Transverse colon (tissue), 4 donors: ENCODE measurements at regions not wholly inside any gene's neighbourhood (a gene's known extent, or its start where the extent isn't known, plus 50 kb on each side); places are given as distances from the start of the nearest gene placed in this dataset.

ENCODE experiments used
- DNase-seq: peaks from one replicate; pipeline ENCODE4 v3.0.0-alpha.2; 2019
- H3K27ac ChIP-seq, 4 donors: fragments of 200-600 bp; sonication (generic); 2 replicates each; pipeline ENCODE4 v1.5.1; 2016 to 2018; ENCODE audit warnings: inconsistent platforms in 4 of 4
- H3K27me3 ChIP-seq: fragments of 200-600 bp; sonication (generic); 2 replicates; pipeline ENCODE4 v1.5.1; 2017; ENCODE audit warnings: inconsistent platforms
- H3K36me3 ChIP-seq, 4 donors: fragments of 200-600 bp; sonication (generic); 2 replicates each; pipeline ENCODE4 v1.5.1; 2017 to 2019; ENCODE audit warnings: inconsistent platforms in 4 of 4
- H3K4me1 ChIP-seq, 4 donors: fragments of 200-600 bp; sonication (generic); 2 replicates each; pipeline ENCODE4 v1.5.1; 2017 to 2020; ENCODE audit warnings: inconsistent platforms in 4 of 4
- H3K4me3 ChIP-seq, 4 donors: fragments of 200-600 bp; sonication (generic); 1 replicate in 1 of 4; 2 replicates in 3 of 4; pipeline versions ENCODE4 v1.5.1 to v1.6.1; 2017 to 2019; ENCODE audit warnings: inconsistent platforms in 4 of 4
- H3K9me3 ChIP-seq, 2 donors: fragments of 200-600 bp; sonication (generic); 2 replicates each; pipeline ENCODE4 v1.5.1; 2017 to 2019; ENCODE audit warnings: inconsistent platforms in 2 of 2
- CTCF ChIP-seq, 5 experiments: fragments of 200-600 bp in 3 of 5; fragments of 450-650 bp in 2 of 5; sonication (generic) in 3 of 5; IDR thresholded peaks; 1 replicate in 2 of 5; 2 replicates in 3 of 5; pipeline ENCODE4 v1.5.1; 2016 to 2017; ENCODE audit warnings: antibody characterized with exemption in 5 of 5, inconsistent platforms in 3 of 5, mild to moderate bottlenecking in 2 of 5, moderate library complexity in 1 of 5
- EP300 ChIP-seq: sonication (generic); formaldehyde crosslinking; IDR thresholded peaks from one replicate; pipeline ENCODE4 v1.6.1; 2017; ENCODE audit warnings: antibody characterized with exemption, low read depth
- POLR2A ChIP-seq: fragments of 450-650 bp; IDR thresholded peaks from one replicate; pipeline ENCODE4 v1.6.1; 2016; ENCODE audit warnings: antibody characterized with exemption, mild to moderate bottlenecking, moderate library complexity
- POLR2AphosphoS5 ChIP-seq, 3 donors: sonication (generic); formaldehyde crosslinking; IDR thresholded peaks; one replicate each; pipeline ENCODE4 v1.6.1; 2016; ENCODE audit warnings: antibody characterized with exemption in 3 of 3
- WGBS, 2 donors: methylation state at CpG; one replicate each; pipeline ENCODE4 v1.1.5; 2018; ENCODE audit warnings: low coverage in 1 of 2; 5-methylcytosine and 5-hydroxymethylcytosine counted together
- in situ Hi-C, 4 donors: fragments of 200-750 bp; cut with MboI; loops; one replicate each; pipeline versions ENCODE4 v1.15.0 to v1.15.1; 2017; ENCODE audit warnings: low sequenced_read_pairs in 3 of 4, low pct_ligation_motif_present in 1 of 4, low pct_unique_long_range_greater_than_20kb in 1 of 4
- intact Hi-C: fragments of 100-400 bp; cut with DNase I; formaldehyde crosslinking; loops from one replicate; pipeline ENCODE4 v1.15.1; 2023; ENCODE audit warnings: low total_unique reads

GRCh38 chr18:56470406-56471351 is 167.7 kb downstream of the TXNL1 start:
- in situ Hi-C loops = loop anchor here in 1 of 4 donors (25.0 kb wide), 1 partner anchor 92 kb away; no protein-coding TSS in a partner anchor

GRCh38 chr18:56469582-56469981 is 168.8 kb downstream of the TXNL1 start:
- no peaks in the 10 kb centered on the region for H3K36me3 ChIP-seq
- no peaks in the 10 kb centered on the region for H3K27me3 ChIP-seq
- WGBS, 2 donors = 69 to 70% methylated on average over 3 to 4 of the region's 4 CpGs
- DNase-seq = no peak
- in situ Hi-C loops = loop anchor here in 1 of 4 donors (25.0 kb wide), 1 partner anchor 93 kb away; no protein-coding TSS in a partner anchor
- peaks cover 0 to 4% (median 1%) of the 10 kb centered on the region in 4 donors for H3K4me1 ChIP-seq
- no peak overlapping the region for H3K4me3 ChIP-seq
- peaks cover 0 to 3% of the 10 kb centered on the region in 2 donors for H3K9me3 ChIP-seq
- H3K27ac ChIP-seq = no peak overlapping the region
- TF ChIP-seq POLR2A (no peak), POLR2AphosphoS5 (IDR thresholded peaks at IDR 0.05) (no peak), CTCF (IDR thresholded peaks at IDR 0.05) (no peak), EP300 (no peak)
- intact Hi-C loops = no loop called here

More at GRCh38 chr18:56470406-56471351, 167.7 kb downstream of the TXNL1 start:
- Histone ChIP-seq H3K4me1 (peaks cover 0 to 4% (median 1%) of the 10 kb centered on the region in 4 donors), H3K4me3 (no peak overlapping the region), H3K36me3 (no peaks in the 10 kb centered on the region), H3K27me3 (no peaks in the 10 kb centered on the region), H3K9me3 (no peaks in the 10 kb centered on the region), H3K27ac (no peak overlapping the region)
- 59 to 70% methylated on average over 3 to 5 of the region's 5 CpGs for WGBS, 2 donors
- intact Hi-C loops = no loop called here
- no peak for TF ChIP-seq POLR2A
- no peak for TF ChIP-seq CTCF (IDR thresholded peaks at IDR 0.05)
- no peak for TF ChIP-seq EP300
- no peak for TF ChIP-seq POLR2AphosphoS5 (IDR thresholded peaks at IDR 0.05)
- DNase-seq = no peak

GRCh38 chr18:56468396-56468795 is 170.0 kb downstream of the TXNL1 start:
- 65 to 75% methylated on average over 1 of the region's 1 CpG for WGBS, 2 donors
- peak overlapping the region in 1 of 4 donors; percentile 28 for H3K27ac ChIP-seq
- intact Hi-C loops = no loop called here

More at GRCh38 chr18:56468396-56468795, 170.0 kb downstream of the TXNL1 start:
- Histone ChIP-seq H3K9me3 (peaks cover 0 to 3% of the 10 kb centered on the region in 2 donors), H3K36me3 (no peaks in the 10 kb centered on the region), H3K4me3 (no peak overlapping the region), H3K27me3 (no peaks in the 10 kb centered on the region), H3K4me1 (peaks cover 0 to 4% (median 1%) of the 10 kb centered on the region in 4 donors)
- TF ChIP-seq POLR2A (no peak), EP300 (no peak), POLR2AphosphoS5 (IDR thresholded peaks at IDR 0.05) (no peak), CTCF (IDR thresholded peaks at IDR 0.05) (no peak)
- DNase-seq = no peak
- in situ Hi-C loops = loop anchor here in 1 of 4 donors (25.0 kb wide), 1 partner anchor 94 kb away; no protein-coding TSS in a partner anchor
